Brain microvascular endothelial cell (primary cell): ENCODE measurements at regions not wholly inside any gene's neighbourhood (a gene's known extent, or its start where the extent isn't known, plus 50 kb on each side); places are given as distances from the start of the nearest gene placed in this dataset.
A peak's percentile ranks its signal among the peaks of the same experiment; 100 is the strongest.

ENCODE experiments used
- DNase-seq: peaks from one replicate; pipeline ENCODE4 v3.0.0-alpha.2; 2020
- H3K27ac ChIP-seq: fragments of 250-450 bp; sonication (Bioruptor Pico); 2 replicates; pipeline ENCODE4 v1.5.1; 2020; ENCODE audit warnings: mild to moderate bottlenecking, moderate library complexity
- H3K27me3 ChIP-seq: fragments of 250-450 bp; sonication (Bioruptor Pico); replicated peaks from 2 replicates; pipeline ENCODE4 v1.5.1; 2020; ENCODE audit warnings: mild to moderate bottlenecking
- H3K36me3 ChIP-seq: fragments of 250-450 bp; sonication (Bioruptor Pico); replicated peaks from 2 replicates; pipeline ENCODE4 v1.5.1; 2020; ENCODE audit warnings: mild to moderate bottlenecking
- H3K4me3 ChIP-seq: 2 replicates; pipeline ENCODE4 v1.5.1; 2011; ENCODE audit warnings: low read depth, mild to moderate bottlenecking, control low read depth, low read length, moderate library complexity
- in situ Hi-C: cut with HindIII; loops from 2 replicates; pipeline ENCODE4 v1.10.0; 2017; ENCODE audit warnings: low sequenced_read_pairs, low pct_ligation_motif_present
- TF ChIP-seq, protein P1 (sequence below): IDR thresholded peaks from 2 replicates; pipeline ENCODE4 v1.5.1; 2011; ENCODE audit warnings: low read depth, mild to moderate bottlenecking, moderate library complexity, low read length, control low read depth, inconsistent platforms; ENCODE audit errors: missing control alignments

DNA sequence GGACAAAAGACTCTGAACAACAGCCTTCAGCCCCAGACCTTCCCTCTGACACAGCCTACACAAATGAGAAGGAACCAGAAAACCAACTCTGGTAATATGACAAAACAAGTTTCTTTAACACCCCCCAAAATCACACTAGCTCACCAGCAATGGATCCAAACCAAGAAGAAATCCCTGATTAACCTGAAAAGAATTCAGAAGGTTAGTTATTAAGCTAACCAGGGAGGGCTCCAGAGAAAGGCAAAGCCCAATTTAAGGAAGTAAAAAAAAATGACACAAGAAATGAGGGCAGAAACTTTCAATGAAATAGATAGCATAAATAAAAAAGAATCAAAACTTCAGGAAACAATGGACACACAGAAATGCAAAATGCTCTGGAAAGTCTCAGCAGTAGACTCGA is 224.0 kb downstream of the TRIML1 start:
- Histone ChIP-seq H3K27me3 (no peaks in the 10 kb centered on the region), H3K36me3 (no peaks in the 10 kb centered on the region), H3K27ac (no peak overlapping the region), H3K4me3 (no peak overlapping the region)
- in situ Hi-C loops = no loop called here
- TF ChIP-seq, protein P1, sequence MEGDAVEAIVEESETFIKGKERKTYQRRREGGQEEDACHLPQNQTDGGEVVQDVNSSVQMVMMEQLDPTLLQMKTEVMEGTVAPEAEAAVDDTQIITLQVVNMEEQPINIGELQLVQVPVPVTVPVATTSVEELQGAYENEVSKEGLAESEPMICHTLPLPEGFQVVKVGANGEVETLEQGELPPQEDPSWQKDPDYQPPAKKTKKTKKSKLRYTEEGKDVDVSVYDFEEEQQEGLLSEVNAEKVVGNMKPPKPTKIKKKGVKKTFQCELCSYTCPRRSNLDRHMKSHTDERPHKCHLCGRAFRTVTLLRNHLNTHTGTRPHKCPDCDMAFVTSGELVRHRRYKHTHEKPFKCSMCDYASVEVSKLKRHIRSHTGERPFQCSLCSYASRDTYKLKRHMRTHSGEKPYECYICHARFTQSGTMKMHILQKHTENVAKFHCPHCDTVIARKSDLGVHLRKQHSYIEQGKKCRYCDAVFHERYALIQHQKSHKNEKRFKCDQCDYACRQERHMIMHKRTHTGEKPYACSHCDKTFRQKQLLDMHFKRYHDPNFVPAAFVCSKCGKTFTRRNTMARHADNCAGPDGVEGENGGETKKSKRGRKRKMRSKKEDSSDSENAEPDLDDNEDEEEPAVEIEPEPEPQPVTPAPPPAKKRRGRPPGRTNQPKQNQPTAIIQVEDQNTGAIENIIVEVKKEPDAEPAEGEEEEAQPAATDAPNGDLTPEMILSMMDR = no peak
- no peak for DNase-seq

DNA sequence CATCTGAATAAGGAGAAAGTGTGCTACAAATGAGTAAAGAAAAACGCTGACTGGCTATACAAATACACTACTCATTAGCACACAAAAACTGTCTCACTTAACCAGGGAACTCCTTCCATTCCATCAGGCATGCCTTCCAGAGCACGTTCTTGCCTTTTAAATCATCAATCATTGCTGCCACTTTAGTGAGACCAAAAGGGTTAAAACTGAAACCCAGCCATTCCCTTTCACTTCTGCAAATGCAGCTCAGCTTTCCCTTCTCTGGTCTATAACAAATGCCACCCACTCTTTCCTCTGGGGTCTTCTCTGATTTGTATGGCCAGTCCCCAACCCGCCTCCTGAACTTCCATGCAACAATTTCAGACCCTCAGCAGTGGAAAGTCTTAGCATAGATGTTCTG is 231.5 kb downstream of the TRIML1 start:
- DNase-seq = no peak
- in situ Hi-C loops = no loop called here
- Histone ChIP-seq H3K36me3 (no peaks in the 10 kb centered on the region), H3K4me3 (no peak overlapping the region), H3K27me3 (no peaks in the 10 kb centered on the region), H3K27ac (no peak overlapping the region)
- TF ChIP-seq, protein P1 = no peak

DNA sequence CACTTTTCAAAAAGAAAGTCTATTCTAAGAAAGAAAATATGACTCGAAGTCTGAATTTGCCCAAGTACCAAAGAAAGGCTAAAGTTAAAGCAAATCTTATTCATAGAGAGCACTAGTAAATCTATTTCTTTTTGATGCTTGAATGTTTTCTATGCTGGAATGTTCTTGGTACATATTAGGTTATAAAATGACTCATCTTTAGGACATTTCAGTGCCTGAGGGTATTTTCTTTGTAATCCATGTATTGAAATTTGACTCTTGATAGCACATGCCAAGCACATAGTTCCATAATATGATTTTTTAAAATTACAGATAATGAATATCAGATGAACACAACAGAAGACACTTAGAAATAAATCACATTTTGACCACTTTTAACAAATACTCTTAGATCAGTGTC is 232.8 kb downstream of the TRIML1 start:
- H3K36me3 ChIP-seq = no peaks in the 10 kb centered on the region
- no peak overlapping the region for H3K4me3 ChIP-seq
- no peaks in the 10 kb centered on the region for H3K27me3 ChIP-seq
- TF ChIP-seq, protein P1 = no peak
- no peak for DNase-seq
- H3K27ac ChIP-seq = no peak overlapping the region
- in situ Hi-C loops = no loop called here

DNA sequence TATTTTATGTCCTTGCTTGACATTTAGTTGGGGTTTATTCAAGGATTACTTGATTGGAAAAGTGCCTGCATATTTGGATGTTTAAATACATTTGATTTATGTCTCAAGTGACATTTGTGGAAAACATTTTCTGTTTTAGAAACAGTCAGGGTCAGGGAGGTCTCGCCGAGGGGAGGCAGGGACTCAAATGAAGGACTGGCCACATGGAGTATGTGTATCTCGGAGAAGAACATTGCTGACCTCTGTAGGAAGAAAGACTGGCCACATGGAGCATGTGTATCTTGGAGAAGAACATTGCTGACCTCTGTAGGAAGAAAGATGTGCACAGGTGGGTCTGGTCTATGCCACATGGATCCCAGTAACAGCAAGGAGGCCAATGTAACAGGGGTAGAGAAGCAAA is 233.6 kb downstream of the TRIML1 start:
- in situ Hi-C loops = no loop called here
- DNase-seq = no peak
- TF ChIP-seq, protein P1 = peak; percentile 4

DNA sequence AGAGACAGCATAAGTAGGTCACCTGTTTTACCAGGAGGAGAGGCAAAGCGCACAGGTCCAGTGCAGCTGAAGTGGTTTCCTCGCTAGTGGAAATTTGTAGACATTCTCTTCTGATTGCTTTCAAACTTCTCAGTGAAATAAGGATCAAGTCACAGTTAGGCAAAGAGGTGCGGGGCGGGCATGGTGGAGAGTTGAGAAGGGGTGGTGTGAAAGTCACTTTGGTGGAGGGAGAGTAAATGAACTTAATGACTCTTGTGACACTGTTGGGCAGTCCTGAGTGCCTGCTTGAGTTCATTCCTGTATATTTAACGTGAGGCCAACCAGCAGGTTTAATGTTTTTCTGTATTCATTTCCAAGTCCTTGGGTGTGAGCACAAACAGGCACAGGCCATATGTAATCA is 235.6 kb downstream of the TRIML1 start:
- DNase-seq = no peak
- H3K4me3 ChIP-seq = no peak overlapping the region
- in situ Hi-C loops = no loop called here
- TF ChIP-seq, protein P1 = no peak
- H3K27ac ChIP-seq = no peak overlapping the region
- H3K36me3 ChIP-seq = no peaks in the 10 kb centered on the region
- H3K27me3 ChIP-seq = no peaks in the 10 kb centered on the region

More for the DNA sequence above, 233.6 kb downstream of the TRIML1 start:
- Histone ChIP-seq H3K27ac (no peak overlapping the region), H3K4me3 (no peak overlapping the region), H3K27me3 (no peaks in the 10 kb centered on the region), H3K36me3 (no peaks in the 10 kb centered on the region)

DNA sequence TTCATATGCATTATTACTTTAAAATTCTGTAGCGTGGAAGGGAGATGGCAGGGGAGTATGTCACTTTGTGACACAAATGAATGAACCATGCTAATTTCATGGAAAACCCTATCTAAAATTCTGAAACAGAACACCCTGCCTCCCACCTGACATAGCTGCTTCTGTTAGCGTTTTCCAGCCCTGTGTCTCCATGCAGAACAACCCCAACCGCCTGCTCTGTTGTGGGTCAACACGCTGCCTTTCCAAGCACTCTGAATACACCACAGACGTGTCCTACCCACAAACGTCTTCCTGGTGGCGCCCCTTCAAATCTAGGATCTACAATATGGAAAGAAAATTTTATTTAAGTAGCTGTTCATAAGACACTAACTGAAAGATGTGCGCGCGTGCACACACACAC is 238.6 kb downstream of the TRIML1 start:
- no peaks in the 10 kb centered on the region for H3K27me3 ChIP-seq
- H3K27ac ChIP-seq = no peak overlapping the region
- no peaks in the 10 kb centered on the region for H3K36me3 ChIP-seq
- H3K4me3 ChIP-seq = no peak overlapping the region
- no peak for DNase-seq
- TF ChIP-seq, protein P1 = no peak
- in situ Hi-C loops = no loop called here
